ENCODE measurements at regions not wholly inside any gene's neighbourhood (a gene's known extent, or its start where the extent isn't known, plus 50 kb on each side); places are given as distances from the start of the nearest gene placed in this dataset.

- no peak for DNase-seq
- no peaks in the 10 kb centered on the region for H3K36me3 Mint-ChIP-seq (ENCODE audit: low read depth)
- H3K9me3 Mint-ChIP-seq (ENCODE audit: insufficient read depth) = peaks cover 4% of the 10 kb centered on the region
- no peaks in the 10 kb centered on the region for H3K27me3 Mint-ChIP-seq (ENCODE audit: low read depth)
- no peak overlapping the region for H3K4me3 Mint-ChIP-seq
- POLR2A ChIA-PET = no interaction called here
- no peak overlapping the region for H3K27ac Mint-ChIP-seq
- no peak for ATAC-seq
- no peaks in the 10 kb centered on the region for H3K4me1 Mint-ChIP-seq (ENCODE audit: low read depth)
- CTCF ChIA-PET = no interaction called here
Measured at GRCh38 chr1:82264802-82265201, 464.1 kb downstream of the ADGRL2 start.

GRCh38 chr1:82263396-82263795 is 462.7 kb downstream of the ADGRL2 start:
- ChIA-PET CTCF (no interaction called here), POLR2A (no interaction called here)
- Mint-ChIP-seq H3K9me3 (ENCODE audit: insufficient read depth) (no peaks in the 10 kb centered on the region), H3K4me1 (ENCODE audit: low read depth) (no peaks in the 10 kb centered on the region), H3K4me3 (no peak overlapping the region), H3K36me3 (ENCODE audit: low read depth) (no peaks in the 10 kb centered on the region), H3K27ac (no peak overlapping the region), H3K27me3 (ENCODE audit: low read depth) (no peaks in the 10 kb centered on the region)
- no peak for DNase-seq
- ATAC-seq = no peak

DNA sequence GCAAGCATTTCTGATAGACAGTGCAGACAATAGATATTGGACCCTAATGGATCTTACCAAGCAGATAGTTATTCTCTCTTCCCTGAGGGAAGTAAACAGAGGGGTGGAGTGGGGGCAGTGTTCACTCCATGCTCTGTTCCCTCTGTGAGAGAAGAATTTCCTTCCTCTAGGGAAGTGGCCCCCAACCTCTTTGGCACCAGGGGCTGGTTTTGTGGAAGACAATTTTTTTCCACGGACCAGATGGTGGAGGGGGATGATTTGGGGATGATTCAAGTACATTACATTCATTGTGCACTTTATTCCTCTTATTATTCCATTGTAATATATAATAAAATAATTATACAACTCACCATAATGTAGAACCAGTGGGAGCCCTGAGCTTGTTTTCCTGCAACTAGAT is 459.9 kb downstream of the ADGRL2 start:
- no peak for ATAC-seq
- no peak for DNase-seq
- Mint-ChIP-seq H3K27ac (no peak overlapping the region), H3K4me1 (ENCODE audit: low read depth) (no peaks in the 10 kb centered on the region), H3K36me3 (ENCODE audit: low read depth) (no peaks in the 10 kb centered on the region), H3K4me3 (no peak overlapping the region), H3K9me3 (ENCODE audit: insufficient read depth) (no peaks in the 10 kb centered on the region), H3K27me3 (ENCODE audit: low read depth) (no peaks in the 10 kb centered on the region)
- CTCF ChIA-PET = no interaction called here
- POLR2A ChIA-PET = no interaction called here

- ATAC-seq (no peak), DNase-seq (no peak)
- ChIA-PET CTCF (no interaction called here), POLR2A (no interaction called here)
- H3K27me3 Mint-ChIP-seq (ENCODE audit: low read depth) = no peaks in the 10 kb centered on the region
- H3K4me3 Mint-ChIP-seq = no peak overlapping the region
- no peaks in the 10 kb centered on the region for H3K36me3 Mint-ChIP-seq (ENCODE audit: low read depth)
- no peaks in the 10 kb centered on the region for H3K4me1 Mint-ChIP-seq (ENCODE audit: low read depth)
- H3K9me3 Mint-ChIP-seq (ENCODE audit: insufficient read depth) = no peaks in the 10 kb centered on the region
- H3K27ac Mint-ChIP-seq = no peak overlapping the region
Measured at GRCh38 chr1:82260051-82260450, 459.3 kb downstream of the ADGRL2 start.

DNA sequence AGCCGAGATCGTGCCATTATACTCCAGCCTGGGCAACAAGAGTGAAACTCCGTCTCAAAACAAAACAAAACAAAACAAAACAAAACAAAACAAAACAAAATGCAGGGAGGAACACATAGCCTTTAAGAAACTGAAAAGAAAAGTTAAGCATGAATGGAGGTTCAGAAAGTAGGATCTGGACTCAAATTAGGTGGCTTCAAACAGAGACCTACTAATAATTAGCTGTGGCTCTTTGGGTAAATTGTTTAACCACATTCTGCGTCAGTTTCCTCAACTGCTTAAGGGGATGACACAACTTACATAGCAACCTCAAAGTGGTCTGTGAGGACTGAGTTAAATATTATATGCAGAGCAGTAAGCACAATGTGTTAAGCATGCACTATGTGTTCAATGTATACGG is 458.2 kb downstream of the ADGRL2 start:
- no peaks in the 10 kb centered on the region for H3K4me1 Mint-ChIP-seq (ENCODE audit: low read depth)
- H3K4me3 Mint-ChIP-seq = no peak overlapping the region
- no peaks in the 10 kb centered on the region for H3K27me3 Mint-ChIP-seq (ENCODE audit: low read depth)
- ChIA-PET CTCF (no interaction called here), POLR2A (no interaction called here)
- H3K27ac Mint-ChIP-seq = no peak overlapping the region
- H3K36me3 Mint-ChIP-seq (ENCODE audit: low read depth) = no peaks in the 10 kb centered on the region
- no peak for DNase-seq
- no peaks in the 10 kb centered on the region for H3K9me3 Mint-ChIP-seq (ENCODE audit: insufficient read depth)
- ATAC-seq = no peak

DNA sequence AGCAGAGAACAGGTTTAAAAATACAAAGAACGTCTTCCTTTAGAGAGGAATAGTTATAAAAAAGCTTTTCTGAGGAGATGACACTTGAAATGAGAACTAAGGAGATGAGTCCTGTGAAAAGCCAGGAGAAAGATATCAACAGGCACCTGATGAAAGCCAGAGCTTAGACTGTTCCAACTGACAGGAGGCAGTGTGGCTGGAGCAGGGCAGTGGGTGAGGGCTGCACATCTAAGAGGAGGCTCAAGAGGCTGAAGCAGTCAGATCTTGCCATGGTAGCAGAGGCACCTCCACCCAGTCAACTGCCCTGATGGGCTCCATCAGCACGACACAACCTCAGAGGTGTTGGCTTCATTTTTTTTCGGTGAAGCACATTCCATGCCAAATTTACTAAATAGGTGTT is 445.3 kb downstream of the ADGRL2 start:
- H3K9me3 Mint-ChIP-seq (ENCODE audit: insufficient read depth) = no peaks in the 10 kb centered on the region
- H3K27me3 Mint-ChIP-seq (ENCODE audit: low read depth) = no peaks in the 10 kb centered on the region
- H3K4me3 Mint-ChIP-seq = no peak overlapping the region
- DNase-seq = no peak
- H3K4me1 Mint-ChIP-seq (ENCODE audit: low read depth) = no peaks in the 10 kb centered on the region
- ATAC-seq = no peak
- POLR2A ChIA-PET = no interaction called here
- no peak overlapping the region for H3K27ac Mint-ChIP-seq
- H3K36me3 Mint-ChIP-seq (ENCODE audit: low read depth) = no peaks in the 10 kb centered on the region
- CTCF ChIA-PET = no interaction called here

- Mint-ChIP-seq H3K36me3 (ENCODE audit: low read depth) (no peaks in the 10 kb centered on the region), H3K4me1 (ENCODE audit: low read depth) (no peaks in the 10 kb centered on the region), H3K27ac (no peak overlapping the region)
Measured at GRCh38 chr1:82245345-82246014, 444.7 kb downstream of the ADGRL2 start.

GRCh38 chr1:82240571-82240970 is 439.8 kb downstream of the ADGRL2 start:
- ATAC-seq = no peak
- no peak for DNase-seq
- CTCF ChIA-PET = no interaction called here
- Mint-ChIP-seq H3K9me3 (ENCODE audit: insufficient read depth) (no peaks in the 10 kb centered on the region), H3K4me1 (ENCODE audit: low read depth) (no peaks in the 10 kb centered on the region), H3K27me3 (ENCODE audit: low read depth) (no peaks in the 10 kb centered on the region), H3K27ac (no peak overlapping the region), H3K36me3 (ENCODE audit: low read depth) (no peaks in the 10 kb centered on the region), H3K4me3 (no peak overlapping the region)
- POLR2A ChIA-PET = no interaction called here

More at GRCh38 chr1:82245345-82246014, 444.7 kb downstream of the ADGRL2 start:
- CTCF ChIA-PET = no interaction called here
- no peaks in the 10 kb centered on the region for H3K27me3 Mint-ChIP-seq (ENCODE audit: low read depth)
- POLR2A ChIA-PET = no interaction called here
- DNase-seq (no peak), ATAC-seq (no peak)
- no peak overlapping the region for H3K4me3 Mint-ChIP-seq
- no peaks in the 10 kb centered on the region for H3K9me3 Mint-ChIP-seq (ENCODE audit: insufficient read depth)

DNA sequence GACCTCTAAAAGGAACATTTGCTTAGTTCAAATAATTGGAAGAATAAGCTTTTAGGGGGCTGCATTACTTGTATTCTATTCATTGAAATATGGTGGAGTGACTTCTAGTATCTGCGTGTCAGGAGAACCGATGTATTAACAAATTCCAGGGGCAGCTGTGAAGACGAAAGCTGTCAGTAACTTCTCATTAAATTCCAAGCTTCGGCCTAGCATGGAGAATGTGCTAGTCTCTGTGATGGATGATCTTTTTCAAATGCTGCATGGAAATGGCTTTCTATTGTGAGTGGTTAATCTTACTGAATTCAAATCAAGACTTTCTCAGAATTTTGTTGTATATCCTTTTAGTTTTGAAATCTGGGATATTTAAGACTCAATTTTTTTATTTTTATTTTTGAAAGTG is 429.9 kb downstream of the ADGRL2 start:
- DNase-seq = no peak
- CTCF ChIA-PET = no interaction called here
- peaks cover 3% of the 10 kb centered on the region for H3K4me1 Mint-ChIP-seq (ENCODE audit: low read depth)

GRCh38 chr1:82227306-82228095 is 426.8 kb downstream of the ADGRL2 start:
- Mint-ChIP-seq H3K36me3 (ENCODE audit: low read depth) (no peaks in the 10 kb centered on the region), H3K4me3 (no peak overlapping the region), H3K9me3 (ENCODE audit: insufficient read depth) (no peaks in the 10 kb centered on the region), H3K27me3 (ENCODE audit: low read depth) (no peaks in the 10 kb centered on the region), H3K27ac (no peak overlapping the region), H3K4me1 (ENCODE audit: low read depth) (peaks cover 6% of the 10 kb centered on the region)
- no peak for DNase-seq
- POLR2A ChIA-PET = no interaction called here
- CTCF ChIA-PET = no interaction called here
- no peak for ATAC-seq

More for the DNA sequence above, 429.9 kb downstream of the ADGRL2 start:
- Mint-ChIP-seq H3K36me3 (ENCODE audit: low read depth) (no peaks in the 10 kb centered on the region), H3K27me3 (ENCODE audit: low read depth) (no peaks in the 10 kb centered on the region), H3K27ac (no peak overlapping the region), H3K9me3 (ENCODE audit: insufficient read depth) (no peaks in the 10 kb centered on the region), H3K4me3 (no peak overlapping the region)
- POLR2A ChIA-PET = no interaction called here
- ATAC-seq = no peak

DNA sequence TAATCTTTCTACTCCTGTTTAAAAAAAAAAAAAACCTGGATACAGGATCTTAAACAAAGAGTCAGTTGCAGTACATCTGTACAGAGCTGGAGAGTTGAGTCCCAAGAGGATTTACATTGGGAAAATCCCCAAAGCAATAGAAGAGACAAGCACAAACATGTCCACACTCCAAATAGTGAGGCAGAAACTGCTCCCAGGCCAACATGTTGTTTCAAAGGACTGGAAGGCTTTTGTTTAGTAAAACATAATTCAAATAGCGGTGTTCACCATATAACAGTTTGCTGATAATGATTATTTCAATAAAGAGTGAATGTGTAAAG is 425.4 kb downstream of the ADGRL2 start:
- peaks cover 6% of the 10 kb centered on the region for H3K4me1 Mint-ChIP-seq (ENCODE audit: low read depth)
- ATAC-seq = no peak
- CTCF ChIA-PET = no interaction called here

GRCh38 chr1:82225421-82226185 is 424.9 kb downstream of the ADGRL2 start:
- Mint-ChIP-seq H3K4me1 (ENCODE audit: low read depth) (peaks cover 6% of the 10 kb centered on the region), H3K36me3 (ENCODE audit: low read depth) (no peaks in the 10 kb centered on the region), H3K27ac (no peak overlapping the region), H3K9me3 (ENCODE audit: insufficient read depth) (no peaks in the 10 kb centered on the region), H3K27me3 (ENCODE audit: low read depth) (no peaks in the 10 kb centered on the region), H3K4me3 (no peak overlapping the region)
- ChIA-PET POLR2A (no interaction called here), CTCF (no interaction called here)
- DNase-seq = no peak
- ATAC-seq = no peak

More for the DNA sequence above, 425.4 kb downstream of the ADGRL2 start:
- POLR2A ChIA-PET = no interaction called here
- Mint-ChIP-seq H3K27ac (no peak overlapping the region), H3K36me3 (ENCODE audit: low read depth) (no peaks in the 10 kb centered on the region), H3K4me3 (no peak overlapping the region), H3K27me3 (ENCODE audit: low read depth) (no peaks in the 10 kb centered on the region), H3K9me3 (ENCODE audit: insufficient read depth) (no peaks in the 10 kb centered on the region)
- DNase-seq = no peak

All from activated CD8-positive, alpha-beta T cell treated with anti-CD3 and anti-CD28 coated beads, Interleukin-2, amount 10 ng/mL, durations not matched to agents 7 days and 5 days (primary cell).